CD4-positive, alpha-beta T cell treated with Interleukin-10 for 1 hour (primary cell): ENCODE measurements at regions not wholly inside any gene's neighbourhood (a gene's known extent, or its start where the extent isn't known, plus 50 kb on each side); places are given as distances from the start of the nearest gene placed in this dataset.
"Not testable (repeated sequence)": the region's sequence is repeated elsewhere in the genome, so short reads cannot be mapped to it uniquely, and the experiment has no call there.

Experiments
- DNase-seq: peaks from one replicate; pipeline ENCODE4 v3.0.0-alpha.2; 2020

GRCh38 chr1:208985231-208985630, 598.3 kb upstream of the CAMK1G start:
- DNase-seq = no peak

GRCh38 chr1:208988811-208989222, 594.7 kb upstream of the CAMK1G start:
- peak; percentile 42 for DNase-seq

- no peak for DNase-seq
Observed at GRCh38 chr1:208990456-208990855, 593.1 kb upstream of the CAMK1G start.

GRCh38 chr1:208997053-208997452, 586.5 kb upstream of the CAMK1G start:
- DNase-seq = not testable (repeated sequence)

GRCh38 chr1:208997726-208998312, 585.7 kb upstream of the CAMK1G start:
- DNase-seq = no peak

GRCh38 chr1:209008586-209008985, 574.9 kb upstream of the CAMK1G start:
- DNase-seq = no peak

- no peak for DNase-seq
Observed at GRCh38 chr1:209010475-209011230, 572.9 kb upstream of the CAMK1G start.

GRCh38 chr1:209012443-209013196, 570.9 kb upstream of the CAMK1G start:
- DNase-seq = no peak

- DNase-seq = no peak
Observed at GRCh38 chr1:209015092-209015491, 568.4 kb upstream of the CAMK1G start.

- no peak for DNase-seq
Observed at GRCh38 chr1:209021622-209022021, 561.9 kb upstream of the CAMK1G start.

GRCh38 chr1:209023790-209024189, 559.7 kb upstream of the CAMK1G start:
- DNase-seq = no peak

- DNase-seq = no peak
Observed at GRCh38 chr1:209029737-209030136, 553.8 kb upstream of the CAMK1G start.

GRCh38 chr1:209030454-209031167, 552.9 kb upstream of the CAMK1G start:
- DNase-seq = no peak

GRCh38 chr1:209037064-209037463, 546.5 kb upstream of the CAMK1G start:
- no peak for DNase-seq

- DNase-seq = no peak
Observed at GRCh38 chr1:209038316-209038715, 545.2 kb upstream of the CAMK1G start.

GRCh38 chr1:209038735-209039134, 544.8 kb upstream of the CAMK1G start:
- DNase-seq = no peak

- no peak for DNase-seq
Observed at GRCh38 chr1:209040351-209040750, 543.2 kb upstream of the CAMK1G start.

- DNase-seq = no peak
Observed at GRCh38 chr1:209041927-209042326, 541.6 kb upstream of the CAMK1G start.

GRCh38 chr1:209042413-209042812, 541.1 kb upstream of the CAMK1G start:
- DNase-seq = no peak

GRCh38 chr1:209045331-209046057, 538.0 kb upstream of the CAMK1G start:
- DNase-seq = no peak

- DNase-seq = no peak
Observed at GRCh38 chr1:209046058-209046417, 537.5 kb upstream of the CAMK1G start.

GRCh38 chr1:209046935-209047334, 536.6 kb upstream of the CAMK1G start:
- DNase-seq = no peak
